OCI-LY7 (cell line): ENCODE measurements at regions not wholly inside any gene's neighbourhood (a gene's known extent, or its start where the extent isn't known, plus 50 kb on each side); places are given as distances from the start of the nearest gene placed in this dataset.

ENCODE experiments used
- CTCF ChIP-seq: fragments of 200-600 bp; sonication (generic); conservative IDR thresholded peaks from 2 replicates; pipeline ENCODE4 v1.5.1; 2014; ENCODE audit warnings: mild to moderate bottlenecking, antibody characterized with exemption, low read length, moderate library complexity, mixed read lengths
- EZH2phosphoT487 ChIP-seq: fragments of 200-600 bp; sonication (generic); IDR thresholded peaks from 2 replicates; pipeline ENCODE4 v1.6.1; 2018; ENCODE audit warnings: low read depth, borderline replicate concordance, mild to moderate bottlenecking, mixed run types, antibody characterized with exemption, low read length, moderate library complexity, mixed read lengths

GRCh38 chr15:94864600-94864999 is 633.2 kb downstream of the MCTP2 start:
- no peak for TF ChIP-seq CTCF
- TF ChIP-seq EZH2phosphoT487 = no peak
